Adrenal gland (tissue), 9 donors: ENCODE measurements at regions not wholly inside any gene's neighbourhood (a gene's known extent, or its start where the extent isn't known, plus 50 kb on each side); places are given as distances from the start of the nearest gene placed in this dataset.
A peak's percentile ranks its signal among the peaks of the same experiment; 100 is the strongest.

Experiments used
- DNase-seq, 7 donors: peaks; one replicate each; pipeline ENCODE4 v3.0.0-alpha.2; 2019 to 2020
- H3K27ac ChIP-seq, 5 donors: fragments of 200-600 bp; sonication (generic) in 4 of 5; 1 replicate in 3 of 5; 2 replicates in 2 of 5; pipeline versions ENCODE4 v1.5.1 to v1.8.0; 2016 to 2020; ENCODE audit warnings: mild to moderate bottlenecking in 1 of 5
- H3K27me3 ChIP-seq: fragments of 200-600 bp; 2 replicates; pipeline ENCODE4 v1.8.0; 2021
- H3K36me3 ChIP-seq, 2 donors: fragments of 200-600 bp; replicated peaks in 1 of 2; 1 replicate in 1 of 2; 2 replicates in 1 of 2; pipeline versions ENCODE4 v1.5.1 to v1.8.0; 2018 to 2022
- H3K4me1 ChIP-seq, 2 donors: fragments of 200-600 bp; replicated peaks in 1 of 2; 1 replicate in 1 of 2; 2 replicates in 1 of 2; pipeline versions ENCODE4 v1.5.1 to v1.8.0; 2018 to 2021
- H3K4me3 ChIP-seq, 4 donors: fragments of 200-600 bp; sonication (generic) in 3 of 4; one replicate each; pipeline ENCODE4 v1.5.1; 2016 to 2018
- H3K9me3 ChIP-seq, 3 donors: fragments of 200-600 bp; sonication (generic) in 1 of 3; replicated peaks in 1 of 3; 1 replicate in 2 of 3; 2 replicates in 1 of 3; pipeline versions ENCODE4 v1.5.1 to v1.8.0; 2016 to 2021
- POLR2A ChIP-seq, 2 donors: fragments of 450-650 bp; IDR thresholded peaks; one replicate each; pipeline ENCODE4 v1.6.1; 2017; ENCODE audit warnings: antibody characterized with exemption in 2 of 2, mild to moderate bottlenecking in 2 of 2, moderate library complexity in 1 of 2
- WGBS, 4 donors: extraction: QIAGEN DNeasy Blood & Tissue Kit in 2 of 4; methylation state at CpG; one replicate each; pipeline versions ENCODE4 v1.1.5 to v1.1.7; 2013 to 2017; 5-methylcytosine and 5-hydroxymethylcytosine counted together
- intact Hi-C, 2 donors: fragments of 100-400 bp; cut with DNase I; formaldehyde crosslinking; loops; one replicate each; pipeline versions ENCODE4 v1.14.1 to v1.15.0; 2022 to 2023
- TF ChIP-seq, protein P1 (sequence below), 6 experiments: fragments of 450-650 bp in 4 of 6; fragments of 200-600 bp in 2 of 6; sonication (generic) in 1 of 6; IDR thresholded peaks; 1 replicate in 5 of 6; 2 replicates in 1 of 6; pipeline versions ENCODE4 v1.5.1 to v1.8.0; 2016 to 2021; ENCODE audit warnings: antibody characterized with exemption in 6 of 6, mild to moderate bottlenecking in 2 of 6, moderate library complexity in 1 of 6
- donor health status: healthy with polysubstance abuse.
- donor health status: Bipolar disorder and iron deficiency.
- donor health status: DM: yes; HTN: yes; CAD: no.
- donor health status: DM: no; HTN: no; CAD: no.
- donor health status: DM: no; HTN: no; CAD: no.

DNA sequence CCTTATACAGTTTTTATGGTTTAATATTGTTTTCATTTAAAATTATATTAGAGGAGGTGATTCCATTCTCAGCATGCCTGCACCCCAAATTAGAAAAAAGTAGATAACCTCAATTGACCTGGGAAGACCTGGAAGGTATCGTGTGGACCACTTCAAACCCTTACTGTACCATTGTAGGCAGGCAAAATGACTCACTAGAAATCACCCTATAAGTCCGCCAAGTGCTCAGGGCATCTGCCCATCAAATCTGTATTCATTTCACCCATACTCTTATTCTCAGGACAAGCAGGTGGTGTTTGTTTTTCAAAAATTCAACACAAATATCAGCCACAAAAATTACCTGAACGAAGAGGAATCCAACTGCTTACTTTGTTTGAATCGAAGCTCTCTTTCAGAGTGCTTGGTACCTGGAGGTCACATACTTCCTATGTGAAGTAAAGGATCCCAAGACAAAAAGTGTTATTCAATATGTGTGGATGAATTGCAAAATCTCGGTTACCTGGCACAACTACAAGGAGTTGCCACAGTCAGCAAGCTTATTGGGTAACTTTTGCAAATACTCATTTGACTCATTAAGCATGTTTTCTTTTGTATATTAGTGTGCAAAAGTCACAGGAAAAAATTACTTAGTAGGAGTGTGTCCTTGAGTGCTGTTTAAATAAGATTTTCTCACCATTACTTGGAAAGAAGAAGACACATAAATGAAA, 216.2 kb downstream of the ENC1 start:
- 80 to 90% (median 83%) methylated on average over 5 of the region's 5 CpGs for WGBS, 4 donors
- Histone ChIP-seq H3K4me1 (no peaks in the 10 kb centered on the region), H3K36me3 (no peaks in the 10 kb centered on the region), H3K27me3 (no peaks in the 10 kb centered on the region), H3K4me3 (no peak overlapping the region), H3K27ac (no peak overlapping the region), H3K9me3 (no peaks in the 10 kb centered on the region)
- intact Hi-C loops: no loop called here
- DNase-seq: peak in 1 of 7 donors; percentile 20
- no peak for TF ChIP-seq POLR2A (IDR thresholded peaks at IDR 0.05)
- TF ChIP-seq, protein P1, sequence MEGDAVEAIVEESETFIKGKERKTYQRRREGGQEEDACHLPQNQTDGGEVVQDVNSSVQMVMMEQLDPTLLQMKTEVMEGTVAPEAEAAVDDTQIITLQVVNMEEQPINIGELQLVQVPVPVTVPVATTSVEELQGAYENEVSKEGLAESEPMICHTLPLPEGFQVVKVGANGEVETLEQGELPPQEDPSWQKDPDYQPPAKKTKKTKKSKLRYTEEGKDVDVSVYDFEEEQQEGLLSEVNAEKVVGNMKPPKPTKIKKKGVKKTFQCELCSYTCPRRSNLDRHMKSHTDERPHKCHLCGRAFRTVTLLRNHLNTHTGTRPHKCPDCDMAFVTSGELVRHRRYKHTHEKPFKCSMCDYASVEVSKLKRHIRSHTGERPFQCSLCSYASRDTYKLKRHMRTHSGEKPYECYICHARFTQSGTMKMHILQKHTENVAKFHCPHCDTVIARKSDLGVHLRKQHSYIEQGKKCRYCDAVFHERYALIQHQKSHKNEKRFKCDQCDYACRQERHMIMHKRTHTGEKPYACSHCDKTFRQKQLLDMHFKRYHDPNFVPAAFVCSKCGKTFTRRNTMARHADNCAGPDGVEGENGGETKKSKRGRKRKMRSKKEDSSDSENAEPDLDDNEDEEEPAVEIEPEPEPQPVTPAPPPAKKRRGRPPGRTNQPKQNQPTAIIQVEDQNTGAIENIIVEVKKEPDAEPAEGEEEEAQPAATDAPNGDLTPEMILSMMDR (IDR thresholded peaks at IDR 0.05): no peak

DNA sequence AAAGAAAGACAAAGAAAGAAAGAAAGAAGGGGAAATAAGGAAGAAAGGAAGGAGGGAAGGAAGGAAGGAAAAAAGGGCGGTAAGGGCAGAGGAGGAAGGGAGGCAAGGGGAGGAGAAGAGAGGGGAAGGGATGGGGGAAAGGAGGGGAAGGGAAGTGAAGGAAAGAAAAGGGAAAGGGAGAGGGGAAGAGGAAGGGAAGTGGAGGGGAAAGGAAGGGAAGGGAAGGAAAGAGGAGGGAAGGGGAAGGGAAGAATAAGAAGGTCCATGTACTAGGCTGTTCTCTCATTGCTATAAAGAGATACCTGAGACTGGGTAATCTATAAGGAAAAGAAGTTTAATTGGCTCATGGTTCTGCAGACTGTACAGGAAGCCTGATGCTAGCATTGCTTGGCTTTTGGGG, 217.1 kb downstream of the ENC1 start:
- WGBS, 4 donors: 90 to 98% (median 94%) methylated on average over 1 of the region's 1 CpG
- no peaks in the 10 kb centered on the region for H3K27me3 ChIP-seq
- TF ChIP-seq, protein P1 (IDR thresholded peaks at IDR 0.05): no peak
- no peak for TF ChIP-seq POLR2A (IDR thresholded peaks at IDR 0.05)
- no peak overlapping the region for H3K27ac ChIP-seq
- no peaks in the 10 kb centered on the region for H3K4me1 ChIP-seq
- no peak overlapping the region for H3K4me3 ChIP-seq
- no peaks in the 10 kb centered on the region for H3K36me3 ChIP-seq
- intact Hi-C loops: no loop called here
- DNase-seq: no peak
- H3K9me3 ChIP-seq: no peaks in the 10 kb centered on the region

DNA sequence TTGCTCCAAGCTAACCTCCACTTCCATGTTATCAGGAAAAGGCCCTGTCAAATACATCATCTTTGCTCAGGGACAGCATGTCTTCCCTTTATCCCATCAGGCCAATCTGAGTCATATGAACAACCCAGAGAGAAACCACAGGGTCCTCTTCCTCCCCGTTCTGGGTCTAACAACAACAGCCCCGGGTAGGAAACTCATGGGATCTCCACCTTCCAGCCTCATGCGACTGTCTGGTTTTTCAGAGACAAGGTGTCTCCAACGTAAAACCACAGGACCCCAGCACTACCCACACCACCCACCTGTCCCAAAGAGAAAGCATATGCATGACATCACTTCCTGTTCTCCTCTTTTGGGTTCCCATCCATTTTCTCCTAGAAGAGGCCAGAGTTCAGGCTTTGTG, 217.9 kb downstream of the ENC1 start:
- H3K27ac ChIP-seq: no peak overlapping the region
- H3K9me3 ChIP-seq: no peaks in the 10 kb centered on the region
- WGBS, 4 donors: 76 to 100% (median 86%) methylated on average over 3 to 4 of the region's 4 CpGs
- H3K4me1 ChIP-seq: no peaks in the 10 kb centered on the region
- H3K4me3 ChIP-seq: no peak overlapping the region
- H3K36me3 ChIP-seq: no peaks in the 10 kb centered on the region
- DNase-seq: no peak
- intact Hi-C loops: no loop called here
- TF ChIP-seq, protein P1 (IDR thresholded peaks at IDR 0.05): no peak
- TF ChIP-seq POLR2A (IDR thresholded peaks at IDR 0.05): no peak
- no peaks in the 10 kb centered on the region for H3K27me3 ChIP-seq

DNA sequence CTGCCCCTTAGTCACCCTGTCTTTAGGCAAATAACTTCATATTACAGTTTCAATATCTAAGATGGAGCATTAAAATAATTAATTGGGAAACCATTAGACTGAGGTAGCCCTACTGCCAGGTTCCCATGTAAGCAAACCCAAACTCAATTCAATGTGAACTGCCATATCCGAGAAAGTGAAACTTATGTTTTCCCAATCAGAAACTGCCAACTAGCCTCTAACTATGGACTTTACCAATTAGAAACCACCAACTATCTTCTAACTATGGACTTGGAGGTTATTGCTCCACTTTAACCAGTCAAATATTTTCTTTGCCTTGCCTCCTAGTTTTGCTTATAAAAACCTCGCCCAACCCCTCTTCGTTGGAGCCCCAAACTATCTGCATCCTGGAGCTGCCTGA, 218.5 kb downstream of the ENC1 start:
- no peak overlapping the region for H3K27ac ChIP-seq
- H3K4me3 ChIP-seq: no peak overlapping the region
- no peaks in the 10 kb centered on the region for H3K9me3 ChIP-seq
- no peaks in the 10 kb centered on the region for H3K27me3 ChIP-seq
- intact Hi-C loops: no loop called here
- WGBS, 4 donors: 60 to 94% (median 78%) methylated on average over 3 of the region's 3 CpGs
- no peaks in the 10 kb centered on the region for H3K36me3 ChIP-seq
- H3K4me1 ChIP-seq: no peaks in the 10 kb centered on the region
- no peak for DNase-seq
- no peak for TF ChIP-seq POLR2A (IDR thresholded peaks at IDR 0.05)
- TF ChIP-seq, protein P1 (IDR thresholded peaks at IDR 0.05): no peak
